B cell (primary cell): ENCODE measurements at regions not wholly inside any gene's neighbourhood (a gene's known extent, or its start where the extent isn't known, plus 50 kb on each side); places are given as distances from the start of the nearest gene placed in this dataset.

Source experiments
- ATAC-seq: fragments of 200-7000 bp; cut with Tn5 transposase; one replicate; pipeline ENCODE4 v1.10.0; 2021; ENCODE audit warnings: low read depth, mild to moderate bottlenecking, moderate number of reproducible peaks, moderate library complexity
- CTCF ChIA-PET: fragments of 350-600 bp; sonication (Branson Sonifier 250); formaldehyde crosslinking; loops from one replicate; lab custom pipeline; 2021; ENCODE audit warnings: antibody characterized with exemption, inconsistent platforms; lab: Charles Lee
- POLR2A ChIA-PET: fragments of 350-600 bp; sonication (Branson Sonifier 250); formaldehyde crosslinking; loops from one replicate; lab custom pipeline; 2021; ENCODE audit warnings: antibody characterized with exemption; lab: Charles Lee
- DNase-seq: peaks from one replicate; pipeline ENCODE4 v3.0.0; 2013
- H2AFZ ChIP-seq: 2 replicates; pipeline ENCODE4 v1.6.1; 2012; ENCODE audit warnings: mild to moderate bottlenecking, low read depth, low read length; ENCODE audit not compliant: insufficient read depth, poor library complexity, severe bottlenecking
- H3K27ac ChIP-seq, 2 donors: 1 replicate in 1 of 2; 2 replicates in 1 of 2; pipeline ENCODE4 v1.5.1; 2012 to 2013; ENCODE audit warnings: low read length in 2 of 2, mild to moderate bottlenecking in 2 of 2, moderate library complexity in 1 of 2
- H3K27me3 ChIP-seq, 4 experiments: fragments of 200-600 bp in 1 of 4; sonication (generic) in 1 of 4; replicated peaks in 1 of 4; 1 replicate in 2 of 4; 2 replicates in 2 of 4; pipeline versions ENCODE4 v1.6.1 to v1.7.0; 2013 to 2016; ENCODE audit warnings: low read length in 3 of 4, mild to moderate bottlenecking in 2 of 4, mixed read lengths in 1 of 4, moderate library complexity in 1 of 4; ENCODE audit not compliant: insufficient read depth in 4 of 4, control insufficient read depth in 3 of 4; ENCODE audit errors: control extremely low read depth in 1 of 4
- H3K36me3 ChIP-seq, 2 experiments: replicated peaks in 1 of 2; 1 replicate in 1 of 2; 2 replicates in 1 of 2; pipeline versions ENCODE4 v1.6.1 to v1.7.1; 2013; ENCODE audit warnings: low read length in 1 of 2; ENCODE audit not compliant: insufficient read depth in 2 of 2, control insufficient read depth in 1 of 2; ENCODE audit errors: control extremely low read depth in 1 of 2, extremely low read depth in 1 of 2
- H3K4me1 ChIP-seq, 2 donors: fragments of 200-600 bp in 1 of 2; sonication (generic) in 1 of 2; 1 replicate in 1 of 2; 2 replicates in 1 of 2; pipeline versions ENCODE4 v1.5.1 to v1.6.1; 2013 to 2017; ENCODE audit warnings: low read length in 2 of 2; ENCODE audit not compliant: control insufficient read depth in 2 of 2, insufficient read depth in 2 of 2
- H3K4me2 ChIP-seq: replicated peaks from 2 replicates; pipeline ENCODE3; 2012; ENCODE audit warnings: mild to moderate bottlenecking, low read depth, low read length; ENCODE audit not compliant: poor library complexity, severe bottlenecking
- H3K4me3 ChIP-seq, 5 experiments: fragments of 200-600 bp in 1 of 5; sonication (generic) in 1 of 5; 1 replicate in 3 of 5; 2 replicates in 2 of 5; pipeline versions ENCODE4 v1.5.1 to v1.7.0; 2011 to 2016; ENCODE audit warnings: low read length in 4 of 5, mild to moderate bottlenecking in 4 of 5, low read depth in 2 of 5, control low read depth in 1 of 5, moderate library complexity in 1 of 5; ENCODE audit not compliant: insufficient read depth in 1 of 5; ENCODE audit errors: control extremely low read depth in 1 of 5, extremely low read depth in 1 of 5
- H3K79me2 ChIP-seq: fragments of 200-600 bp; sonication (generic); one replicate; pipeline ENCODE4 v1.6.0; 2016; ENCODE audit warnings: low read length; ENCODE audit not compliant: control insufficient read depth, insufficient read depth
- H3K9ac ChIP-seq: fragments of 200-600 bp; sonication (generic); 2 replicates; pipeline ENCODE4 v1.6.1; 2017; ENCODE audit warnings: mild to moderate bottlenecking, low read length, moderate library complexity
- H3K9me3 ChIP-seq, 3 donors: one replicate each; pipeline versions ENCODE4 v1.6.1 to v1.7.1; 2013; ENCODE audit warnings: low read length in 2 of 3; ENCODE audit not compliant: control insufficient read depth in 2 of 3, insufficient read depth in 1 of 3; ENCODE audit errors: control extremely low read depth in 1 of 3
- H4K20me1 ChIP-seq: 2 replicates; pipeline ENCODE4 v1.6.0; 2012; ENCODE audit warnings: mild to moderate bottlenecking, low read length; ENCODE audit not compliant: insufficient read depth, control insufficient read depth, poor library complexity, severe bottlenecking
- H3K27ac Mint-ChIP-seq: one replicate; pipeline ENCODE4 v1.8.0; 2021; ENCODE audit warnings: mixed read lengths
- H3K27me3 Mint-ChIP-seq: one replicate; pipeline ENCODE4 v1.8.0; 2021; ENCODE audit warnings: mixed read lengths
- H3K4me1 Mint-ChIP-seq: one replicate; pipeline ENCODE4 v1.8.0; 2021; ENCODE audit warnings: mixed read lengths
- H3K4me3 Mint-ChIP-seq: one replicate; pipeline ENCODE4 v1.8.0; 2021; ENCODE audit warnings: mixed read lengths
- H3K9me3 Mint-ChIP-seq: one replicate; pipeline ENCODE4 v1.8.0; 2022; ENCODE audit warnings: mixed read lengths; ENCODE audit not compliant: insufficient read depth
- CTCF ChIP-seq: fragments of 200-600 bp; IDR thresholded peaks from one replicate; pipeline ENCODE4 v1.8.0; 2022; ENCODE audit warnings: antibody characterized with exemption, mild to moderate bottlenecking
- EZH2 ChIP-seq: IDR thresholded peaks from 2 replicates; pipeline ENCODE4 v1.6.1; 2012; ENCODE audit warnings: borderline replicate concordance, low read depth, mild to moderate bottlenecking, moderate library complexity, low read length; ENCODE audit not compliant: insufficient read depth, poor library complexity, severe bottlenecking
- WGBS: methylation state at CpG from one replicate; pipeline ENCODE4 v1.1.5; 2013; ENCODE audit warnings: missing lambda C conversion rate; ENCODE audit not compliant: insufficient coverage; 5-methylcytosine and 5-hydroxymethylcytosine counted together
- intact Hi-C: fragments of 100-400 bp; cut with micrococcal nuclease; formaldehyde crosslinking; loops from one replicate; pipeline ENCODE4 v1.10.0; 2022

GRCh38 chr11:103633068-103633788, 403.2 kb upstream of the DDI1 start:
- no peak overlapping the region for H3K9ac ChIP-seq
- no peaks in the 10 kb centered on the region for H3K4me1 ChIP-seq
- no peak for TF ChIP-seq CTCF
- no peak for TF ChIP-seq EZH2
- H3K36me3 ChIP-seq: no peaks in the 10 kb centered on the region
- Mint-ChIP-seq H3K4me1 (no peaks in the 10 kb centered on the region), H3K27ac (no peak overlapping the region), H3K9me3 (no peaks in the 10 kb centered on the region), H3K4me3 (no peak overlapping the region), H3K27me3 (no peaks in the 10 kb centered on the region)
- no peak overlapping the region for H2AFZ ChIP-seq
- ATAC-seq (no peak), DNase-seq (no peak)
- intact Hi-C loops: no loop called here
- no peaks in the 10 kb centered on the region for H3K9me3 ChIP-seq
- no peak overlapping the region for H3K27ac ChIP-seq
- no peak overlapping the region for H3K4me3 ChIP-seq
- H4K20me1 ChIP-seq: no peaks in the 10 kb centered on the region
- no peaks in the 10 kb centered on the region for H3K79me2 ChIP-seq
- no peaks in the 10 kb centered on the region for H3K27me3 ChIP-seq
- CTCF ChIA-PET: no interaction called here
- no peak overlapping the region for H3K4me2 ChIP-seq
- no CpG with 5 or more reads among the region's 1 CpG for WGBS
- POLR2A ChIA-PET: no interaction called here

GRCh38 chr11:103633819-103634590, 402.4 kb upstream of the DDI1 start:
- Histone ChIP-seq H3K4me2 (no peak overlapping the region), H3K79me2 (no peaks in the 10 kb centered on the region), H3K36me3 (no peaks in the 10 kb centered on the region), H3K27ac (no peak overlapping the region), H3K9ac (no peak overlapping the region), H3K27me3 (no peaks in the 10 kb centered on the region), H2AFZ (no peak overlapping the region), H3K4me3 (no peak overlapping the region), H3K4me1 (no peaks in the 10 kb centered on the region), H3K9me3 (no peaks in the 10 kb centered on the region), H4K20me1 (no peaks in the 10 kb centered on the region)
- Mint-ChIP-seq H3K27me3 (no peaks in the 10 kb centered on the region), H3K4me3 (no peak overlapping the region), H3K4me1 (no peaks in the 10 kb centered on the region), H3K9me3 (no peaks in the 10 kb centered on the region), H3K27ac (no peak overlapping the region)
- intact Hi-C loops: no loop called here
- CTCF ChIA-PET: no interaction called here
- DNase-seq (no peak), ATAC-seq (no peak)
- POLR2A ChIA-PET: no interaction called here
- WGBS: 100% methylated on average over 2 of the region's 3 CpGs
- TF ChIP-seq EZH2 (no peak), CTCF (no peak)
